ENCODE measurements at regions not wholly inside any gene's neighbourhood (a gene's known extent, or its start where the extent isn't known, plus 50 kb on each side); places are given as distances from the start of the nearest gene placed in this dataset.

DNA sequence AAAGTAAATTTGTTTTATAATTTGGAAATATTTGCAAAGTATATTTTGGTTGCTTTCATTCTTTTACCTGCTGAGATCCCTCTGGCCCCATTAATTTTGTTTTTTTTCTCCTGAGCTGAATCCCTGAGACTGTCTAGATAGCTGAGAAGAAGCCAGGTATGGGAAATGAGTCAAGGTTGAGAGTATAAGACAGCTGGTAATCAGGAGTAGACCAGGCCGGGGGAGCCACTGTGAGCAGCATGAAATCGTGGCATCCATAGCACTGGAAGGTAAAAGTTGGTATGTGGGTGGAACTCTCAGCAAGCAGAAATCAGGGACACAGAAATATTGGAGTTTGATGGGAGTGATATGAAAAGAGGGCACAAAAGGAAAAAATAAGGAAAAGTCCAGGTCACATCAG lies 164.5 kb downstream of the FHIP1A start:
- no peak for DNase-seq (ENCODE audit: extremely low read depth, low read depth)

DNA sequence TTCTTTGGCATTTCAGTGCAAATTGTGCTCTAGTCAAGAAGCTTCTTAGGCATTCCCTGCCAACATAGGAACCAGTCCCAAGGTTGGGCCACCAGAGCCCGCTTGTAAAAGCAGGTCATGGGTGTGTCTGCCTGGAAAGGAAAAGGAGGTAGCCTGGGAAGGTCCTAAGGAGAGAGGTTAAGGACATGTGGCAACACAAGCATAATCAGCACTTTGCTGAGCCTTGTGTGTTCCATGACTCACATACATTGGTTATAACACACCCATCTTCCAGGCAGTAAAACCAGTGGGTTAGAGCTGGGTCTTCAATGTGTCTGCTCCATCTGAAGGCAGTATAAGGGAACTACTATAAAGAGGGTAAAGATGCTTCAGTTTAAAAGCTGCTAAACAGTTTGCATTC lies 165.0 kb downstream of the FHIP1A start:
- TF ChIP-seq, protein P1, sequence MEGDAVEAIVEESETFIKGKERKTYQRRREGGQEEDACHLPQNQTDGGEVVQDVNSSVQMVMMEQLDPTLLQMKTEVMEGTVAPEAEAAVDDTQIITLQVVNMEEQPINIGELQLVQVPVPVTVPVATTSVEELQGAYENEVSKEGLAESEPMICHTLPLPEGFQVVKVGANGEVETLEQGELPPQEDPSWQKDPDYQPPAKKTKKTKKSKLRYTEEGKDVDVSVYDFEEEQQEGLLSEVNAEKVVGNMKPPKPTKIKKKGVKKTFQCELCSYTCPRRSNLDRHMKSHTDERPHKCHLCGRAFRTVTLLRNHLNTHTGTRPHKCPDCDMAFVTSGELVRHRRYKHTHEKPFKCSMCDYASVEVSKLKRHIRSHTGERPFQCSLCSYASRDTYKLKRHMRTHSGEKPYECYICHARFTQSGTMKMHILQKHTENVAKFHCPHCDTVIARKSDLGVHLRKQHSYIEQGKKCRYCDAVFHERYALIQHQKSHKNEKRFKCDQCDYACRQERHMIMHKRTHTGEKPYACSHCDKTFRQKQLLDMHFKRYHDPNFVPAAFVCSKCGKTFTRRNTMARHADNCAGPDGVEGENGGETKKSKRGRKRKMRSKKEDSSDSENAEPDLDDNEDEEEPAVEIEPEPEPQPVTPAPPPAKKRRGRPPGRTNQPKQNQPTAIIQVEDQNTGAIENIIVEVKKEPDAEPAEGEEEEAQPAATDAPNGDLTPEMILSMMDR (IDR thresholded peaks at IDR 0.05; ENCODE audit: low read depth, low read length): no peak
- no peak for DNase-seq (ENCODE audit: extremely low read depth, low read depth)

More for the DNA sequence above, 164.5 kb downstream of the FHIP1A start:
- TF ChIP-seq, protein P1 (IDR thresholded peaks at IDR 0.05; ENCODE audit: low read depth, low read length): no peak

DNA sequence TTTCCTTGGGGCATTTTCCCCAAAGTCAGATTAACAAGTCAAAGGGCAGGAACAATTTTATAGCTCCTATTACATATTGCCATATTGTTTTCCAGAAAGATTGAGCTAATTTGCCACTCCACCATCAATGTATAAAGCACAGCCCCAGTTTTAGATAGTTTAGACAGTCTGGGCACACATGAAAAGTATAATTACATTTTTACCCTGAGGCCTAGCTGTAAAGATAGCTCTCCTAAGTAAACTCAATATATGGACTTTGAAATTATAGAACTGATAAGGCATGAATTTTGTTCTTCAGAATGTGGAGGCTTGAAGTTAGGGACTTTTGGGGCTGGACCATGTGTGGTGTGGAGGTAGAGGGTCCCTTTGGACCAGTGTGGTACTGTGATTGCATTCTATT lies 166.0 kb downstream of the FHIP1A start:
- no peak for DNase-seq (ENCODE audit: extremely low read depth, low read depth)
- TF ChIP-seq, protein P1 (IDR thresholded peaks at IDR 0.05; ENCODE audit: low read depth, low read length): no peak

DNA sequence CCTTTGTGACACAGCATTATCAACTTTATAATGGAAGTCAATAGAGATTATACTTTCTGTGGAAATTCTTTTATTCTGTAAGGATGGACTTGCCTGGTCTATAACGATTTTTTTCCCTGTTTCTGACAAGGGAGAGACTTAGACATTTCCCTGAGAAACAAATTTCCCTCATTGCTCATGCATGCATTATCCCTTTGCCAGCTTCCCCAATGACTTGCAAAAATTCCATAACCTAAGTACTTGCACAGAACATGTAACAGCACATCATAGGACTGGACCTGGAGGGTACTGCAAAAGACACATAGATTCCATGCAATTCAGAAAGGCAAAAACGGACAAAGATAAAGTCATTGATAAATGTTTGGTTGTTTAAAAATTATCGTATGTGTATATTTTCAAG lies 166.7 kb downstream of the FHIP1A start:
- TF ChIP-seq, protein P1 (IDR thresholded peaks at IDR 0.05; ENCODE audit: low read depth, low read length): no peak
- no peak for DNase-seq (ENCODE audit: extremely low read depth, low read depth)

DNA sequence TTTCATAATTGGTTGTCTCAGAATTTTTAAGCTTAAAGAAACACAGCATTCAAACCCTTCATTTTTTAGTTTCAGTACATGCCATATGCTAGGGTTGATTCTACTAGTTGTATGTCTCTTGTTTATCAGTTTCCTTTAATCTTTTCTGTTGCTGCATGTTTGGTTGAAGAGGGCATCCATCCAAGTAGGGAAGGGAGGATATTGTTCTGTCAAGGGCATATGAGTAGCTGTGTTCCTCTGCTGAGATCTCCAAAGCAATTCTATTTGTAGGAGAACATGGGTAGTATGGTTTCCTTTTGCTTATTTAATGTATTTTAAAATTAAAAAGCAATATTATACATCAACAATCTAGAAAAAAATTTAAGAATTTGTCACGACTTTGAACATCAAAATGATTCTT lies 167.7 kb downstream of the FHIP1A start:
- DNase-seq (ENCODE audit: extremely low read depth, low read depth): no peak
- TF ChIP-seq, protein P1 (IDR thresholded peaks at IDR 0.05; ENCODE audit: low read depth, low read length): no peak

DNA sequence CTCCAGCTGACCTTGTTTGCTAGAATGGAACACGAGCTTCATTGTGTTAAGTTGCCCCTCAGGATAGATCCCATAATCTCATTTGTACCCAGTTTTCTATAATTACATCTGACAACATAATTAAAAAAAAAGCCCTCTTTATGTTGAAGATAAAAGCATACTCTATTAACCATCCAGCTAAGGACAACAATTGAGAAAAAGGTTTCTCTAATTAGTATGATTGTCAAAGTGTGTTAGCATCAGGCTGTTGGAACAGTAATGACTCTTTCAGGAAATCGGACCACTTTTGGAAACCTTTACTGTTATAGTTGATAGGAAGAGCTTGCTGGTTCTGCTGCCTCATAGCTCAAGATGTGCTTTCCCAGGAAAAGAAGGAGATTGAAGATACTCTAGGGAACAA lies 172.6 kb downstream of the FHIP1A start:
- TF ChIP-seq, protein P1 (IDR thresholded peaks at IDR 0.05; ENCODE audit: low read depth, low read length): no peak
- no peak for DNase-seq (ENCODE audit: extremely low read depth, low read depth)

DNA sequence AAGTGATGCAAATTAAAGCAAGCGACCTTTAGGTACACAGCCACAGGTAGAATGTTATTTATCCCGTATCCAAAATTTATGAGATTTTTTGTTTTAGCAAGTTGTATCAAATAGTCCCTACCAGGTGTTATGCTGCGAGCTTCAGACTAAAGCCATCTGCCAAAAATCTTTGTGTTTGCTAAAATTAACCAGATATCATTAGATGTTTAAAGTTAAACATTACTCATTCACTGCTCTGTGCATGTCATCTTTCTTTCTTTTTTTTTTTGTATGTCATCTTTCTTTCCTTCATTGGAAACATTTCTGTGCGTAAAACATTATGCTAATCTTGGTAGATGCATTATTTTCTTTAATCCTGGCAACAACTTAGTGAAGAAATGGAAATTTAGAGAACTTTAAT lies 173.1 kb downstream of the FHIP1A start:
- no peak for DNase-seq (ENCODE audit: extremely low read depth, low read depth)
- TF ChIP-seq, protein P1 (IDR thresholded peaks at IDR 0.05; ENCODE audit: low read depth, low read length): no peak
